ENCODE measurements at regions not wholly inside any gene's neighbourhood (a gene's known extent, or its start where the extent isn't known, plus 50 kb on each side); places are given as distances from the start of the nearest gene placed in this dataset.

- TF ChIP-seq SUZ12 (IDR thresholded peaks at IDR 0.05; ENCODE audit: extremely low read depth, insufficient read depth, insufficient read length) (no peak), ZNF274 (IDR thresholded peaks at IDR 0.05; ENCODE audit: low read depth, low read length) (no peak)
Observed at GRCh38 chr3:104676241-104676640, 690.5 kb upstream of the ALCAM start.
